OCI-LY7 (cell line): ENCODE measurements at regions not wholly inside any gene's neighbourhood (a gene's known extent, or its start where the extent isn't known, plus 50 kb on each side); places are given as distances from the start of the nearest gene placed in this dataset.
"Not testable (repeated sequence)": the region's sequence is repeated elsewhere in the genome, so short reads cannot be mapped to it uniquely, and the experiment has no call there.

Experiments used
- BruUV-seq: library from RNA; stranded (reverse); fragments of 400-500 nt; replicated peaks from 2 replicates; lab custom pipeline; 2021; lab: Mats Ljungman, UMichigan
- CTCF ChIA-PET: fragments of 300-600 bp; sonication (Branson Sonifier 250); formaldehyde crosslinking; loops from one replicate; lab custom pipeline; 2022; ENCODE audit warnings: antibody characterized with exemption; ENCODE audit not compliant: unreplicated experiment; lab: Charles Lee
- POLR2A ChIA-PET: fragments of 300-600 bp; sonication (Branson Sonifier 250); formaldehyde crosslinking; loops from one replicate; lab custom pipeline; 2022; ENCODE audit warnings: antibody characterized with exemption; lab: Charles Lee
- DNase-seq: peaks from one replicate; pipeline ENCODE4 v3.0.0-alpha.2; 2015; ENCODE audit warnings: low spot score
- H2AFZ ChIP-seq: fragments of 200-600 bp; sonication (generic), shearing (Covaris generic); 2 replicates; pipeline ENCODE4 v1.6.1; 2014; ENCODE audit warnings: mild to moderate bottlenecking, antibody characterized with exemption, low read length, moderate library complexity
- H3K27ac ChIP-seq: fragments of 200-600 bp; sonication (generic); 2 replicates; pipeline ENCODE4 v1.5.1; 2014; ENCODE audit warnings: mixed run types, low read depth, mild to moderate bottlenecking, moderate library complexity, low read length, inconsistent platforms; ENCODE audit not compliant: poor library complexity, severe bottlenecking
- H3K36me3 ChIP-seq: fragments of 200-600 bp; sonication (generic); 2 replicates; pipeline ENCODE4 v1.6.1; 2014; ENCODE audit warnings: mild to moderate bottlenecking, antibody characterized with exemption, low read length, moderate library complexity, mixed read lengths; ENCODE audit not compliant: insufficient read depth
- H3K4me1 ChIP-seq: fragments of 200-600 bp; sonication (generic); 2 replicates; pipeline ENCODE4 v1.5.1; 2014; ENCODE audit warnings: mild to moderate bottlenecking, low read length; ENCODE audit not compliant: insufficient read depth, poor library complexity, severe bottlenecking
- H3K4me2 ChIP-seq: fragments of 200-600 bp; sonication (generic); 2 replicates; pipeline ENCODE4 v1.6.1; 2014; ENCODE audit warnings: mild to moderate bottlenecking, low read length
- H3K4me3 ChIP-seq: fragments of 200-600 bp; sonication (generic); 2 replicates; pipeline ENCODE4 v1.5.1; 2014; ENCODE audit warnings: mild to moderate bottlenecking, low read depth, low read length; ENCODE audit not compliant: poor library complexity, severe bottlenecking
- H3K79me2 ChIP-seq: fragments of 200-600 bp; sonication (generic); 2 replicates; pipeline ENCODE4 v1.6.1; 2016; ENCODE audit warnings: low read depth, mild to moderate bottlenecking, low read length, moderate library complexity, mixed read lengths; ENCODE audit not compliant: insufficient read depth
- H3K9me2 ChIP-seq: fragments of 200-600 bp; sonication (generic); 2 replicates; pipeline ENCODE4 v1.6.1; 2016; ENCODE audit warnings: mild to moderate bottlenecking, low read length, mixed read lengths; ENCODE audit not compliant: insufficient read depth
- H3K9me3 ChIP-seq: fragments of 200-600 bp; sonication (generic); 2 replicates; pipeline ENCODE4 v1.6.1; 2014; ENCODE audit warnings: mild to moderate bottlenecking, mixed run types, low read length, mixed read lengths
- H4K20me1 ChIP-seq: fragments of 200-600 bp; sonication (generic); 2 replicates; pipeline ENCODE4 v1.6.1; 2014; ENCODE audit warnings: mild to moderate bottlenecking, antibody characterized with exemption, low read length, moderate library complexity, mixed read lengths; ENCODE audit not compliant: insufficient read depth
- intact Hi-C: fragments of 100-400 bp; cut with micrococcal nuclease; formaldehyde crosslinking; loops from one replicate; pipeline ENCODE4 v1.10.0; 2022; ENCODE audit not compliant: unreplicated experiment

GRCh38 chr21:6569587-6570392 is 3951.6 kb upstream of the TPTE start:
- intact Hi-C loops, DNase-seq, H4K20me1 ChIP-seq, H3K4me1 ChIP-seq, H2AFZ ChIP-seq, CTCF ChIA-PET, H3K27ac ChIP-seq, H3K4me2 ChIP-seq, H3K36me3 ChIP-seq, POLR2A ChIA-PET, BruUV-seq, H3K4me3 ChIP-seq, H3K9me2 ChIP-seq, H3K79me2 ChIP-seq, H3K9me3 ChIP-seq: not testable (repeated sequence)

GRCh38 chr21:6570700-6571368 is 3950.5 kb upstream of the TPTE start:
- H4K20me1 ChIP-seq, H3K79me2 ChIP-seq, DNase-seq, CTCF ChIA-PET, intact Hi-C loops, H3K9me2 ChIP-seq, POLR2A ChIA-PET, H3K4me1 ChIP-seq, H3K27ac ChIP-seq, H3K36me3 ChIP-seq, H2AFZ ChIP-seq, BruUV-seq, H3K4me3 ChIP-seq, H3K4me2 ChIP-seq, H3K9me3 ChIP-seq: not testable (repeated sequence)

GRCh38 chr21:6573576-6573975 is 3947.8 kb upstream of the TPTE start:
- H3K27ac ChIP-seq, H4K20me1 ChIP-seq, H3K9me2 ChIP-seq, DNase-seq, BruUV-seq, intact Hi-C loops, H2AFZ ChIP-seq, POLR2A ChIA-PET, H3K9me3 ChIP-seq, H3K4me3 ChIP-seq, H3K36me3 ChIP-seq, H3K4me1 ChIP-seq, CTCF ChIA-PET, H3K4me2 ChIP-seq, H3K79me2 ChIP-seq: not testable (repeated sequence)

- CTCF ChIA-PET, H3K9me2 ChIP-seq, H3K27ac ChIP-seq, H3K4me3 ChIP-seq, H3K9me3 ChIP-seq, H2AFZ ChIP-seq, DNase-seq, BruUV-seq, H3K4me2 ChIP-seq, H3K79me2 ChIP-seq, H3K36me3 ChIP-seq, POLR2A ChIA-PET, H4K20me1 ChIP-seq, H3K4me1 ChIP-seq, intact Hi-C loops: not testable (repeated sequence)
These were observed 3941.6 kb upstream of the TPTE start for GRCh38 chr21:6579801-6580200.
